Stimulated activated CD8-positive, alpha-beta memory T cell treated with anti-CD3 and anti-CD28 coated beads, Interleukin-15, amount 100 ng/mL, for 4 hours (primary cell): ENCODE measurements at regions not wholly inside any gene's neighbourhood (a gene's known extent, or its start where the extent isn't known, plus 50 kb on each side); places are given as distances from the start of the nearest gene placed in this dataset.

Experiments
- DNase-seq, 2 donors: peaks; one replicate each; pipeline ENCODE4 v3.0.0-alpha.2; 2020; ENCODE audit warnings: low read depth in 2 of 2

GRCh38 chr20:51218603-51219002 is 195.7 kb upstream of the KCNG1 start:
- no peak for DNase-seq

- DNase-seq, result no peak
These were observed 194.6 kb upstream of the KCNG1 start for GRCh38 chr20:51217347-51218045.

DNA sequence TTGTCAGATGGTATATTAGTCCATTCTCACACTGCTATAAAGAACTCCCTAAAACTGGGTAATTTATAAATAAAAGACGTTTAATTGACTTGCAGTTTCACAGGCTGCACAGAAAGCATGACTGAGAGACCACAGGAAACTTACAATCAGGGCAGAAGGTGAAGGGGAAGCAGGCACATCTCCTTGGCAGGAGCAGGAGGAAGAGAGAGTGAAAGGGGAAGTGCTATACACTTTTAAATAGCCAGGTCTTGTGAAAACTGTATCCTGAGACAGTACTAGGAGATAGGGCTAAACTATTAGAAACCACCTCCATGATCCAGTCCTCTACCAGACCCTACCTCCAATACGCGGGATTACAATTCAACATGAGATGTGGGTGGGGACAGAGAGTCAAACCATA is 193.9 kb upstream of the KCNG1 start:
- DNase-seq, result no peak

- no peak for DNase-seq
These were observed 189.9 kb upstream of the KCNG1 start for GRCh38 chr20:51212816-51213215.

DNA sequence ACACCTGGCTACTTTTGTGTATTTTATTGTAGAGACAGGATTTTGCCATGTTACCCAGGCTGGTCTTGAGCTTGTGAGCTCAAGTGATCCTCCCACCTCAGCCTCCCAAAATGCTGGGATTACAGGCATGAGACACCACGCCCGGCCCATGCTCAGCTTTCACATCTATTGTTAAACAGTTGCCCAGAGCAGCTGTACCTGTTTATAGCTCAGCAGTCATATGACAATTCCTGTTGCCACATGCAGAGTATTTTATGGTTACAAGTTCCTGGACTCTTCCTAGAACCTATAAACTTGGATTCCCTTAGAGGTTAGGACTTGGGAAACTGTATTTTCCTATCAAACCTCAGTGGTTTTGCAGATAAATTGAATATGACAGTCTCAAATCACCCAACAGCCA is 188.3 kb upstream of the KCNG1 start:
- no peak for DNase-seq

DNA sequence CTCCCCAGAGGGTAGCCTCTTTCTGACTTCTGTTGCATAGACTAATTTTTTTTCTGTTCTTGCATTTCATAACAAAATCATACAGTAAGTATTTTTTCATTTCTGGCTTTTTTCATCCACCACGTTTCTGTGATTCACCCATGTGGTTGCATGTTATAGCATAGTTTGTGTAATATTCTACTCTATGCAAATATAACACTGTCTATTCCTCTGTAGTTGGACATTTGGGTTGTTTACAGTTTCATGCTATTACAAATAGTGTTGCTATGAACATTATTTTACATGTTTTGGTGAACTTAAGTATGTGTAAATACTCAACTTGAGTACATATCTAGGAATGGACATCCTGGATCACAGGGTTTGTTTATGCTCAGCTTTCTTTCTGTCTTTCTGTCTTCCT is 187.2 kb upstream of the KCNG1 start:
- no peak for DNase-seq

- DNase-seq, result no peak
These were observed 185.3 kb upstream of the KCNG1 start for GRCh38 chr20:51208162-51208561.

GRCh38 chr20:51206032-51206662 is 183.2 kb upstream of the KCNG1 start:
- DNase-seq, result no peak

- DNase-seq, result no peak
These were observed 181.9 kb upstream of the KCNG1 start for GRCh38 chr20:51204794-51205193.

DNA sequence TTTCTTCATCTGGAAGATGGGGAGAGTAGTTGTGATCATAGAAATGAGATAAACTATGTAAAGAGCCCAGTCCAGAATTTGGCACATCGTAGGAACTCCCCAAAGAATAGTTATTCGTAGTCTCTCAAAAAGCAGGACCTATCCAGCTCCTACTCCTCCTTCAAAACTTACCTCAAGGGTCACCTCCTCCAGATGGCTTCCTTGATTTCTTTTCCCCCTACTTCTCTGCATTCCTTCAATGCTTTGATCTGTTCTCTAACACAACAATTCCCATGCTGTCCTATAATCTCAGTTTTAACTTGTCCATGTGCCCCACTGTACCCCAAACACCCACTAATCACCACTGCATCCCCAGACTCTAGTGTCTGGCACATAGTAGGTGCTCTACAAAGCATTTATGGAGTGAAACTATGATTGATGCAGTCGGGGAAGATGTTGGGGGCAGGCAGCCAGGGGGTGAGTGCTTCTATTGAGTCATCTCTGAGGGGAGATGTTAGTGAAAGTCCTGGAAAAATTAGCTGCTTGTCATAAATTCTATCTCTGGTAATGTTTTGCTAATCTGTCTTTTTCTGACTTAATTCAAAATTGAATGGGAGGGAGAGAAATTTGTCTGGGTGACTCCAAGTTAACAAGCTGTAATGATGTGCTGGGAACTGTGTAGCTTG is 181.3 kb upstream of the KCNG1 start:
- no peak for DNase-seq

GRCh38 chr20:51202304-51202703 is 179.4 kb upstream of the KCNG1 start:
- no peak for DNase-seq

- DNase-seq, result no peak
These were observed 177.0 kb upstream of the KCNG1 start for GRCh38 chr20:51199920-51200319.

DNA sequence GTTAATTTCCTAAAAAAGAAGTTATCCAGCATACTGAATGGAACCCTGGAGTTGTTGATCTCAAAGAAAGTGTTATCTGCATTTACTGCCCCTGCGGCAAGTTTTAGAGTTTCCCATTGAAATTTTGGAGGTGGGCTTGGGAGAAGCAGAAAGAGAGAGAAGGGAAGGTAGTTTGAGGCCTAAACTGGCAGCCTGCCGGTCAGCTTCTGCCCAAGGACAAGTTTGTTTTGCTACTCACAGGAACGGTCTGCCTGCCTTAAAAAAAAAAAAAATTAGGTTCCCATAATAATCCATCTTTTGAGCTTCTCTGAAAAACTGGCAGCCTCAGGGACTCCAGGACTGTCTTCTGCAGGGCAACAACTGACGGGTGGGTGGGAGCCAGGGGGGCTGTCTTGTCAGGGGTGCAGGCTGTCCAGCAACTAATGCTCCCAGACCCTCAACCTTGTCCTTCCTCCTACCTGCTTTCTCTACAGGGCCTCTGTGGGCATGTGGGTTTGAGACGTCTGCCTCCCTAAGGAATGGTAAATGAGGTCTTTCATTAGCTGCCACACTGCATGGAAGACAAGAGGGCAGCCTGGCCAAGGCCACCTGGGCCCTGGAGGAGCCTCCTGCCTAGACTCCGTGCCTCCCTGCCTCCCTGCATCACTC is 176.1 kb upstream of the KCNG1 start:
- DNase-seq, result no peak

GRCh38 chr20:51198238-51198637 is 175.3 kb upstream of the KCNG1 start:
- no peak for DNase-seq

- DNase-seq, result no peak
These were observed 174.2 kb upstream of the KCNG1 start for GRCh38 chr20:51196991-51197651.

- no peak for DNase-seq
These were observed 173.1 kb upstream of the KCNG1 start for GRCh38 chr20:51195990-51196389.

DNA sequence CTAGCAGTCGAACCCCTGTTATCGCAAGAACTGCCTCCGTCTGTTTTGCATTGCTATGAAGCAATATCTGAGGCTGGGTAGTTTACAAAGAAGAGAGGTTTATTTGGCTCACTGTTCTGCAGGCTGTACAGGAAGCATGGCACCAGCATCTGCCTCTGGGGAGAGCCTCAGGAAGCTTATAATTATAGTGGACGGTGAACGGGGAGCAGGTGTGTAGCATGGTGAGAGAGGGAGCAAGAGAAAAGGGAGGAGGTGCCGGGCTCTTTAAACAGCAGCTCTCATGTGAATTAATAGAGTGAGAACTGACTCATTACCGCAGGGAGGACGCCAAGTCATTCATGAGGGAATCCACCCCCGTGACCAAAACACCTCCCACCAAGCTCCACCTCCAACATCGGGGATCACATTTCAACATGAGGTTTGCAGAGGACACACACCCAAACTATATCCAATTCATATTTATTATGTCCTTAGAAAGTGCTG is 172.6 kb upstream of the KCNG1 start:
- DNase-seq, result no peak

DNA sequence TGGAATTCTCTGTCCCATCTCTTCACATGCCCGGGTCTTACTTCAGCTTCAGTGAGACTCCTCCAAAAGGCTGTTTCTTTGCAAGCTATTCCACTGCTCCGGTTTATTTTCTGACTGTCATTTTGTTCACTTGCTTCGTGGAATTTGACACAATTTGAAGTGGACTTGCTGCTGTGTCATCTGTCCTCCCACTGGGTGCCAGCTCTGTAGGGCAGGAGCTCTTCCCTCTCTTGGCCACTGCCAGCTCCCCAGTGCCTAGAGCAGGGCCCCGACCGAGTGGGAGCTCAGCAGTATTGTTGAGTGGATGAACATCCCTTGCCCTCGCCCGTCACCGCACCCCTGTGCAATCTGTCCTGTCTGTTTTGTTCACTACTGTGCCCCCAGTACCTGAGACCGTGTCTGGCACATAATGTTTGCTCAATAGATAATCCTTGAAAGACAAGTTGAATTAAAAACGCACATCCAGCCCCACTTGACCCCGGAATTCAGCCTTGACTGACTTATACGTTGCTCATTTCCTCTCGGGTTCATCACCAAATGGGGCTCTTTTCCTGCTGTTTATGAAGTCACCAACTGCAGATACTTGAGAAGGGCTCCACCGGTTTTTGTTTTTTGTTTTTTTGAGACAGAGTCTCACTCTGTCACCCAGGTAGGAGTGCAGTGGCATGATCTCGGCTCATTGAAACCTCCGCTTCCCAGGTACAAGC is 170.3 kb upstream of the KCNG1 start:
- DNase-seq, result no peak

GRCh38 chr20:51190783-51191180 is 167.9 kb upstream of the KCNG1 start:
- no peak for DNase-seq

DNA sequence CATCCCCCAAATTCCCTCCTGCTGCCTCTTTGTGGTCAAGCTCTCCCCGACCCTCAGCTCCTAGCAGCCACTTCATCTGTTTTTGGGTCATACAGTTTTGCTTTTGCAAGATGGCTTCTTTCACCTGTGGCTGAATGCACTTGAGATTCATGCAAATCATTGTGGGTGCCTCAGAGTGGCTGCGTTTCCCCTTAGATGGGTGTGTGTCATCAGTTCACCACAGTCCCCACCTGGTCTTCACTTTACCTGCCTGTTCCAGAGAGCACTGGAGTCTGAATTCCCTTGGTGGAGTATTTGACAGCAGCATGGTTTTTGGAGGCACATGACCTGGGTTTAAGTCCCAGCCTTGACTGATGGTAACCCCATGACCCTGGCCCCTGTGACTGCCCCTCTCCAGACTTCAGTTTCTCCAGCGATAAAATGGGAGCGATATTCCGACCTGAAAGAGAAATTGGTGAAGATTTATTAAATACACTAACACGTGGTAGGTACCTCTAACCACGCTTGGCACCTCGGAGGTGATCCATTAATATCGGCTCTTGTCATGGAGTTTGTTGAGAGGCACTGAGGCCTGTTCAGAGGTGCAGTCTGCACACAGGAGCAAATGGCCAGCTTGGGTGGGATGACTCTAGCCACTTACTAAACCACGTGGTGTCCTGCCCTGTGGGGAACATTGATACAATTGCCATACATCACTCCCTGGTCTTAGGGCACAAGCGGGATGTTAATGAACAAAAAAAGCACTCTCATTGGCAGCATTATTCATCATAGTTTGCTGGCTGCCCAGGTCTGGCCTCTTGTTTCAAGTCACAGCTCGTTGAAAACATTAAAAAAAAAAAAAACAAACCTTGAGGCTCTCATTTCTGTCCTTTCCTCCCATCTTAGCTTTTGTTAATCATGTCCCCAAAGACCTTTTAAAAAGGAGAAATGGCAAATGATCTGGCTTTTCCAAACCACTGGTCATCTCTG is 167.2 kb upstream of the KCNG1 start:
- no peak for DNase-seq
